Hepatocyte (in vitro differentiated cells): ENCODE measurements at regions not wholly inside any gene's neighbourhood (a gene's known extent, or its start where the extent isn't known, plus 50 kb on each side); places are given as distances from the start of the nearest gene placed in this dataset.

Source experiments
- DNase-seq: peaks from one replicate; pipeline ENCODE4 v3.0.0-alpha.2; 2016; ENCODE audit warnings: low spot score
- H2AFZ ChIP-seq: fragments of 200-600 bp; sonication (generic); 2 replicates; pipeline ENCODE4 v1.6.0; 2016; ENCODE audit warnings: antibody characterized with exemption, mild to moderate bottlenecking
- H3K27ac ChIP-seq: fragments of 200-600 bp; sonication (generic); 2 replicates; pipeline ENCODE4 v1.5.1; 2016; ENCODE audit warnings: mild to moderate bottlenecking
- H3K27me3 ChIP-seq: fragments of 200-600 bp; sonication (generic); 2 replicates; pipeline ENCODE4 v1.6.1; 2016
- H3K36me3 ChIP-seq: fragments of 200-600 bp; sonication (generic); replicated peaks from 2 replicates; pipeline ENCODE4 v1.5.1; 2016; ENCODE audit warnings: low read depth; ENCODE audit not compliant: insufficient read depth
- H3K4me1 ChIP-seq: fragments of 200-600 bp; sonication (generic); 2 replicates; pipeline ENCODE4 v1.5.1; 2016; ENCODE audit warnings: mild to moderate bottlenecking, moderate library complexity; ENCODE audit not compliant: insufficient read depth
- H3K4me2 ChIP-seq: fragments of 200-600 bp; sonication (generic); 2 replicates; pipeline ENCODE4 v1.6.0; 2016
- H3K4me3 ChIP-seq: fragments of 200-600 bp; sonication (generic); 2 replicates; pipeline ENCODE4 v1.5.1; 2016; ENCODE audit warnings: mild to moderate bottlenecking
- H3K79me2 ChIP-seq: fragments of 200-600 bp; sonication (generic); 2 replicates; pipeline ENCODE4 v1.6.0; 2017; ENCODE audit warnings: mild to moderate bottlenecking
- H3K9me2 ChIP-seq: fragments of 200-600 bp; sonication (generic); replicated peaks from 2 replicates; pipeline ENCODE4 v1.6.0; 2017; ENCODE audit warnings: mild to moderate bottlenecking; ENCODE audit not compliant: insufficient read depth
- H3K9me3 ChIP-seq: fragments of 200-600 bp; sonication (generic); 2 replicates; pipeline ENCODE4 v1.5.1; 2016; ENCODE audit warnings: low read depth, mild to moderate bottlenecking
- H4K20me1 ChIP-seq: fragments of 200-600 bp; sonication (generic); 2 replicates; pipeline ENCODE4 v1.6.0; 2016; ENCODE audit warnings: mild to moderate bottlenecking; ENCODE audit not compliant: insufficient read depth, poor library complexity, severe bottlenecking
- CTCF ChIP-seq: fragments of 200-600 bp; sonication (generic); IDR thresholded peaks from 2 replicates; pipeline ENCODE4 v1.5.1; 2016; ENCODE audit warnings: antibody characterized with exemption, mild to moderate bottlenecking; ENCODE audit not compliant: poor library complexity
- EZH2 ChIP-seq: fragments of 200-600 bp; sonication (generic); IDR thresholded peaks from 2 replicates; pipeline ENCODE4 v1.6.1; 2016; ENCODE audit warnings: antibody characterized with exemption, mild to moderate bottlenecking, borderline replicate concordance
- EZH2phosphoT487 ChIP-seq: fragments of 200-600 bp; sonication (generic); IDR thresholded peaks from one replicate; pipeline ENCODE4 v1.6.1; 2018; ENCODE audit warnings: antibody characterized with exemption, mild to moderate bottlenecking, low read depth, moderate library complexity; ENCODE audit not compliant: unreplicated experiment, severe bottlenecking
- WGBS: methylation state at CpG from one replicate; pipeline ENCODE4 v1.1.6; 2016; ENCODE audit warnings: low lambda C conversion rate; ENCODE audit errors: missing lambda C conversion rate; 5-methylcytosine and 5-hydroxymethylcytosine counted together

DNA sequence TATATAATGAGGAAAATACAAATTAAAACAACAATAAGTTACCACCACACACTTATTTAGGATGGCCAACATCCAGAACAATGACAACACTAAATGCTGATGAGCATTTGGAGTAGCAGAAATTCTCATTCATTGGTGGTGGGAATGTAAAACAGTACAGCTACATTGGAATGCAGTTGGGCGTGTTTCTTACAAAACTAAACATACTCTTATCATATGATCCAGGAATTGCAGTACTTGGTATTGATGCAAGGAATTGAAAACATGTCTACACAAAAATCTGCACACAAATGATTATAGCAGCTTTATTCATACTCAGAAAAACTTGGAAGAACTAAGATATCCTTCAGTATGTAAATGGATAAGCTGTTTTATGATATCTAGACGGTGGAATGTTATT, 594.2 kb downstream of the ZBBX start:
- H3K79me2 ChIP-seq, result no peaks in the 10 kb centered on the region
- no peaks in the 10 kb centered on the region for H3K27me3 ChIP-seq
- 24% methylated on average over 2 of the region's 2 CpGs for WGBS
- H4K20me1 ChIP-seq, result no peaks in the 10 kb centered on the region
- no peak overlapping the region for H3K4me2 ChIP-seq
- no peaks in the 10 kb centered on the region for H3K36me3 ChIP-seq
- DNase-seq, result no peak
- H3K9me2 ChIP-seq, result no peaks in the 10 kb centered on the region
- H3K4me3 ChIP-seq, result no peak overlapping the region
- no peak overlapping the region for H3K27ac ChIP-seq
- no peak overlapping the region for H2AFZ ChIP-seq
- H3K4me1 ChIP-seq, result no peaks in the 10 kb centered on the region
- H3K9me3 ChIP-seq, result no peaks in the 10 kb centered on the region
- TF ChIP-seq EZH2, result no peak
- TF ChIP-seq CTCF, result no peak
- no peak for TF ChIP-seq EZH2phosphoT487

GRCh38 chr3:166783206-166783605, 596.9 kb downstream of the ZBBX start:
- no peaks in the 10 kb centered on the region for H3K9me2 ChIP-seq
- WGBS, result 76% methylated on average over 2 of the region's 2 CpGs
- DNase-seq, result no peak

GRCh38 chr3:166764698-166765318, 615.3 kb downstream of the ZBBX start:
- Histone ChIP-seq H3K36me3 (no peaks in the 10 kb centered on the region), H3K27ac (no peak overlapping the region), H2AFZ (no peak overlapping the region), H3K9me2 (no peaks in the 10 kb centered on the region), H3K4me1 (no peaks in the 10 kb centered on the region), H3K27me3 (no peaks in the 10 kb centered on the region), H3K4me3 (no peak overlapping the region), H3K9me3 (no peaks in the 10 kb centered on the region), H3K79me2 (no peaks in the 10 kb centered on the region), H3K4me2 (no peak overlapping the region), H4K20me1 (no peaks in the 10 kb centered on the region)
- 65% methylated on average over 5 of the region's 5 CpGs for WGBS
- DNase-seq, result no peak
- no peak for TF ChIP-seq CTCF
- no peak for TF ChIP-seq EZH2phosphoT487
- no peak for TF ChIP-seq EZH2

More at GRCh38 chr3:166783206-166783605, 596.9 kb downstream of the ZBBX start:
- Histone ChIP-seq H3K4me2 (no peak overlapping the region), H3K36me3 (no peaks in the 10 kb centered on the region), H3K4me3 (no peak overlapping the region), H3K4me1 (no peaks in the 10 kb centered on the region), H2AFZ (no peak overlapping the region), H3K27ac (no peak overlapping the region), H3K27me3 (no peaks in the 10 kb centered on the region), H3K9me3 (no peaks in the 10 kb centered on the region), H3K79me2 (no peaks in the 10 kb centered on the region), H4K20me1 (no peaks in the 10 kb centered on the region)
- TF ChIP-seq EZH2 (no peak), CTCF (no peak), EZH2phosphoT487 (no peak)
